Chondrocyte (in vitro differentiated cells): ENCODE measurements at regions not wholly inside any gene's neighbourhood (a gene's known extent, or its start where the extent isn't known, plus 50 kb on each side); places are given as distances from the start of the nearest gene placed in this dataset.

Experiments used
- DNase-seq: peaks from one replicate; pipeline ENCODE4 v3.0.0; 2021; ENCODE audit warnings: mixed read lengths, low spot score
- H3K27ac Mint-ChIP-seq: one replicate; pipeline ENCODE4 v1.8.0; 2021; ENCODE audit warnings: mild to moderate bottlenecking, moderate library complexity, mixed read lengths; ENCODE audit not compliant: unreplicated experiment
- H3K27me3 Mint-ChIP-seq: 2 replicates; pipeline ENCODE4 v1.8.0; 2021; ENCODE audit warnings: low read depth, mixed read lengths
- H3K36me3 Mint-ChIP-seq: 2 replicates; pipeline ENCODE4 v1.8.0; 2021; ENCODE audit warnings: low read depth, mixed read lengths
- H3K4me1 Mint-ChIP-seq: 2 replicates; pipeline ENCODE4 v1.8.0; 2021; ENCODE audit warnings: low read depth, mild to moderate bottlenecking, mixed read lengths
- H3K4me3 Mint-ChIP-seq: one replicate; pipeline ENCODE4 v1.8.0; 2021; ENCODE audit warnings: mild to moderate bottlenecking, moderate library complexity, mixed read lengths; ENCODE audit not compliant: unreplicated experiment
- H3K9me3 Mint-ChIP-seq: 2 replicates; pipeline ENCODE4 v1.8.0; 2021; ENCODE audit warnings: low read depth, mixed read lengths
- TF ChIP-seq, protein P1 (sequence below): fragments of 200-600 bp; sonication (generic); IDR thresholded peaks from 2 replicates; pipeline ENCODE4 v1.5.0; 2021; ENCODE audit warnings: antibody characterized with exemption, mild to moderate bottlenecking, moderate library complexity

DNA sequence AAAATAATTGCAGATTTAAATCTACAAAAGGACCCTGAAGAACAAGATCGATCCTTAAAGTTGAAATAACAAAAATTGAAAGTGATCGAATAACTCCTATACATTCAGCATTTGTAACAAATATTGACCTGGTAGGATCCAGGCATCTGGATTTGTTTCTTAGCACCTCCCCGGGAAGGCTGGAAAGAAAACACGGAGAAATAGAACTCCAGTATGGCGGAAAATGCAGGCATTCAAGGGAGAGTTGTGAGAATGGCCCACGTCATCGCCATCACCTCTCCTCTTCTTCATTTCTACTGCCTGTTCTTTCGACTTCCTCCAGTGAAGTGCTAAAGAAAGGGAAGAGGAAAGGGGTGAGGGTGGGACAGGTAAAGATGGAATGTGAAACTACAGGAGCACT is 242.3 kb upstream of the TFAP2D start:
- Mint-ChIP-seq H3K27me3 (peaks cover 6% of the 10 kb centered on the region), H3K4me1 (no peaks in the 10 kb centered on the region), H3K9me3 (no peaks in the 10 kb centered on the region), H3K36me3 (no peaks in the 10 kb centered on the region), H3K4me3 (no peak overlapping the region), H3K27ac (no peak overlapping the region)
- TF ChIP-seq, protein P1, sequence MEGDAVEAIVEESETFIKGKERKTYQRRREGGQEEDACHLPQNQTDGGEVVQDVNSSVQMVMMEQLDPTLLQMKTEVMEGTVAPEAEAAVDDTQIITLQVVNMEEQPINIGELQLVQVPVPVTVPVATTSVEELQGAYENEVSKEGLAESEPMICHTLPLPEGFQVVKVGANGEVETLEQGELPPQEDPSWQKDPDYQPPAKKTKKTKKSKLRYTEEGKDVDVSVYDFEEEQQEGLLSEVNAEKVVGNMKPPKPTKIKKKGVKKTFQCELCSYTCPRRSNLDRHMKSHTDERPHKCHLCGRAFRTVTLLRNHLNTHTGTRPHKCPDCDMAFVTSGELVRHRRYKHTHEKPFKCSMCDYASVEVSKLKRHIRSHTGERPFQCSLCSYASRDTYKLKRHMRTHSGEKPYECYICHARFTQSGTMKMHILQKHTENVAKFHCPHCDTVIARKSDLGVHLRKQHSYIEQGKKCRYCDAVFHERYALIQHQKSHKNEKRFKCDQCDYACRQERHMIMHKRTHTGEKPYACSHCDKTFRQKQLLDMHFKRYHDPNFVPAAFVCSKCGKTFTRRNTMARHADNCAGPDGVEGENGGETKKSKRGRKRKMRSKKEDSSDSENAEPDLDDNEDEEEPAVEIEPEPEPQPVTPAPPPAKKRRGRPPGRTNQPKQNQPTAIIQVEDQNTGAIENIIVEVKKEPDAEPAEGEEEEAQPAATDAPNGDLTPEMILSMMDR, result no peak
- DNase-seq, result no peak

GRCh38 chr6:50510361-50510760 is 203.0 kb upstream of the TFAP2D start:
- TF ChIP-seq, protein P1, result no peak
- Mint-ChIP-seq H3K27me3 (peaks cover 9% of the 10 kb centered on the region), H3K4me1 (no peaks in the 10 kb centered on the region), H3K9me3 (no peaks in the 10 kb centered on the region), H3K36me3 (no peaks in the 10 kb centered on the region), H3K27ac (no peak overlapping the region), H3K4me3 (no peak overlapping the region)
- no peak for DNase-seq

GRCh38 chr6:50520326-50521266 is 192.7 kb upstream of the TFAP2D start:
- H3K27me3 Mint-ChIP-seq, result peaks cover 3% of the 10 kb centered on the region
- no peak overlapping the region for H3K4me3 Mint-ChIP-seq
- DNase-seq, result no peak
- TF ChIP-seq, protein P1, result no peak
- no peak overlapping the region for H3K27ac Mint-ChIP-seq
- no peaks in the 10 kb centered on the region for H3K4me1 Mint-ChIP-seq
- H3K9me3 Mint-ChIP-seq, result no peaks in the 10 kb centered on the region
- no peaks in the 10 kb centered on the region for H3K36me3 Mint-ChIP-seq

DNA sequence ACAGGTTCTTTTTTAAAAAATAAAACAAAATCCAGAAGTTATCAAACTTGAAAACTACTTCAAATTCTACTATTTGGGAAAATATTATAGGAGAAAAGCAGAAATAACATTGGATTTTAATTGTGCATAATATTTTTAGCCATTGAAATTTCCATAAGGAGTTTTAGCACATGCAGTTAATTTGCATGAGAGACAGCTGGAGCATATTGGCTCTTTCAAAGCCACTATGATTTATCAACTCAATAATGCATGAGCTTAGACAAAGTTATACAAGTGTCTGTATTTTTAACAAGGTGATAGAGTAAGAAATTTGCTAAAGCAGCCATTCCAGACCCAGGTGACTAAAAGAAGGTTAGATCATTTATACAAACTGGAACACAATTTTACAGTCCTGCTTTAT is 189.0 kb upstream of the TFAP2D start:
- TF ChIP-seq, protein P1, result no peak
- Mint-ChIP-seq H3K4me3 (no peak overlapping the region), H3K9me3 (no peaks in the 10 kb centered on the region), H3K27me3 (peaks cover 3% of the 10 kb centered on the region), H3K36me3 (no peaks in the 10 kb centered on the region), H3K27ac (no peak overlapping the region), H3K4me1 (no peaks in the 10 kb centered on the region)
- no peak for DNase-seq

GRCh38 chr6:50527985-50528384 is 185.3 kb upstream of the TFAP2D start:
- peaks cover 5% of the 10 kb centered on the region for H3K27me3 Mint-ChIP-seq
- no peaks in the 10 kb centered on the region for H3K9me3 Mint-ChIP-seq
- H3K36me3 Mint-ChIP-seq, result no peaks in the 10 kb centered on the region
- H3K4me1 Mint-ChIP-seq, result no peaks in the 10 kb centered on the region
- no peak overlapping the region for H3K4me3 Mint-ChIP-seq
- no peak for DNase-seq
- H3K27ac Mint-ChIP-seq, result no peak overlapping the region
- TF ChIP-seq, protein P1, result no peak
